WERI-Rb-1 (cell line): ENCODE measurements at regions not wholly inside any gene's neighbourhood (a gene's known extent, or its start where the extent isn't known, plus 50 kb on each side); places are given as distances from the start of the nearest gene placed in this dataset.

ENCODE experiments used
- DNase-seq: peaks from one replicate; pipeline ENCODE4 v3.0.0-alpha.2; 2020
- H3K27ac ChIP-seq: fragments of 250-450 bp; sonication (Bioruptor Pico); 2 replicates; pipeline ENCODE4 v1.5.1; 2020; ENCODE audit warnings: mild to moderate bottlenecking, moderate library complexity
- H3K27me3 ChIP-seq: fragments of 250-450 bp; sonication (Bioruptor Pico); 2 replicates; pipeline ENCODE4 v1.5.1; 2021; ENCODE audit warnings: mild to moderate bottlenecking, low read depth, moderate library complexity; ENCODE audit not compliant: insufficient read depth, severe bottlenecking
- H3K36me3 ChIP-seq: fragments of 250-450 bp; sonication (Bioruptor Pico); 2 replicates; pipeline ENCODE4 v1.5.1; 2020; ENCODE audit warnings: mild to moderate bottlenecking, moderate library complexity
- H3K4me3 ChIP-seq: 2 replicates; pipeline ENCODE4 v1.5.1; 2011; ENCODE audit warnings: low read depth, mild to moderate bottlenecking, control low read depth, low read length
- H3K9me3 ChIP-seq: fragments of 250-450 bp; sonication (Bioruptor Pico); 2 replicates; pipeline ENCODE4 v1.5.1; 2021; ENCODE audit warnings: mild to moderate bottlenecking, moderate library complexity; ENCODE audit not compliant: severe bottlenecking
- TF ChIP-seq, protein P1 (sequence below): IDR thresholded peaks from 2 replicates; pipeline ENCODE4 v1.5.1; 2011; ENCODE audit warnings: low read depth, mild to moderate bottlenecking, control low read depth, inconsistent platforms, low read length

DNA sequence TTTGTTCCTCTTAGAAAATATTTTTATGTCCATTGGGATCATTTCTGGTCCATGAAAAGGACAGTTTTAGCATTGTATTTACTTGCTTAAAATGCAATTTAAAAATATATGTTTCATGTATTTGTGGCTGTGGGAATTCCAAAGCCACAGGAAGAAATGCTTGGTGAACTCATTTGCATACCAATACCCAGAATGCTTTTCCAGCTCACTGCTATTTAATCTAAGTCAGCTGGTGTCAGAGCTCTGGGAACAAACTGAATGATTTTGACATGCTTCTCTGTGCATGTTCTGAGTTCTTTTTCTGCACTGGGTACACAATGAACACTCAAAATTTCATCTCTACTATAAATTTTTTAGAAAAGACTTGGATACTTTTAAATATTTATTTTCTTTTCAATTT is 482.8 kb upstream of the ARRDC3 start:
- TF ChIP-seq, protein P1, sequence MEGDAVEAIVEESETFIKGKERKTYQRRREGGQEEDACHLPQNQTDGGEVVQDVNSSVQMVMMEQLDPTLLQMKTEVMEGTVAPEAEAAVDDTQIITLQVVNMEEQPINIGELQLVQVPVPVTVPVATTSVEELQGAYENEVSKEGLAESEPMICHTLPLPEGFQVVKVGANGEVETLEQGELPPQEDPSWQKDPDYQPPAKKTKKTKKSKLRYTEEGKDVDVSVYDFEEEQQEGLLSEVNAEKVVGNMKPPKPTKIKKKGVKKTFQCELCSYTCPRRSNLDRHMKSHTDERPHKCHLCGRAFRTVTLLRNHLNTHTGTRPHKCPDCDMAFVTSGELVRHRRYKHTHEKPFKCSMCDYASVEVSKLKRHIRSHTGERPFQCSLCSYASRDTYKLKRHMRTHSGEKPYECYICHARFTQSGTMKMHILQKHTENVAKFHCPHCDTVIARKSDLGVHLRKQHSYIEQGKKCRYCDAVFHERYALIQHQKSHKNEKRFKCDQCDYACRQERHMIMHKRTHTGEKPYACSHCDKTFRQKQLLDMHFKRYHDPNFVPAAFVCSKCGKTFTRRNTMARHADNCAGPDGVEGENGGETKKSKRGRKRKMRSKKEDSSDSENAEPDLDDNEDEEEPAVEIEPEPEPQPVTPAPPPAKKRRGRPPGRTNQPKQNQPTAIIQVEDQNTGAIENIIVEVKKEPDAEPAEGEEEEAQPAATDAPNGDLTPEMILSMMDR = no peak
- no peaks in the 10 kb centered on the region for H3K27me3 ChIP-seq
- no peak for DNase-seq

DNA sequence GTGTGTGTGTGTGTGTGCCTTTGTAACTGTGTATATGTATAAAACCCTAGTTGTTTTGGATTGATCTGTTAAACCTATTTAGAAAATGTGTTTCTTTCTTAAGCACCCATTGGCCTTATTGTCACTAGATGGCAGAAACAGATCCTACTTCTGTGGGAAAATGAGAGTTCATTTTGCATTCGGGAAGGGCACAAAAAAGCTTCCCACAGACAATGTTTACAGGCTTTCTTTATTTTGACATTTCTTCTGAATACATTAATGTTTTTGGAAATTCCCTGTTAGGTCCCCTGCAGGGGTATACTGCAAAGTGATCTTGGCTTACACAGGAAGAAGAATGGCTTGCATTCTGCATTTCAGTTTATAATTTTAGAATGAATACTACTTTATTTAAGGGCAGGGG is 481.8 kb upstream of the ARRDC3 start:
- TF ChIP-seq, protein P1 = no peak
- DNase-seq = no peak
- Histone ChIP-seq H3K27ac (no peak overlapping the region), H3K36me3 (no peaks in the 10 kb centered on the region), H3K27me3 (no peaks in the 10 kb centered on the region), H3K9me3 (no peaks in the 10 kb centered on the region), H3K4me3 (no peak overlapping the region)

More for the DNA sequence above, 482.8 kb upstream of the ARRDC3 start:
- H3K36me3 ChIP-seq = no peaks in the 10 kb centered on the region
- no peak overlapping the region for H3K4me3 ChIP-seq
- no peaks in the 10 kb centered on the region for H3K9me3 ChIP-seq
- no peak overlapping the region for H3K27ac ChIP-seq

DNA sequence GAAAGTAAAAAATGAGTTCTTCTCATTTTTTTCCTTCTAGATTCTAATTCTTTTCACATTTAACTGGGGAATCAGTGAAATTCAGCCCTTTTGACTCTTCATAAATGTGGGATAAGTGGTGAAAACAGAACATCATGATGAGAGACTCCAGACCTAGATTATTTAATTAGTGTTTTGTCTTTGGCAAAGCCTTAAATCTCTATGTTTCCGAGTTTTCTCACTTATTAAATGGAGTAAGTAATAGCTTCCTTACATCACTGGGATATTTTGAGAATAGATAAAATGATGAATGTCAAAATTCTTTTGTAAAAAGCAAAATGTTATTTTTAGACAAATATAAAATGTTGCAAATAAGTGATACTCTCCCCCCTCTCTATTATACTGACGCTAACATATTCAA is 468.6 kb upstream of the ARRDC3 start:
- H3K27ac ChIP-seq = no peak overlapping the region
- no peaks in the 10 kb centered on the region for H3K9me3 ChIP-seq
- no peak overlapping the region for H3K4me3 ChIP-seq
- no peaks in the 10 kb centered on the region for H3K36me3 ChIP-seq
- TF ChIP-seq, protein P1 = no peak
- DNase-seq = no peak
- no peaks in the 10 kb centered on the region for H3K27me3 ChIP-seq

DNA sequence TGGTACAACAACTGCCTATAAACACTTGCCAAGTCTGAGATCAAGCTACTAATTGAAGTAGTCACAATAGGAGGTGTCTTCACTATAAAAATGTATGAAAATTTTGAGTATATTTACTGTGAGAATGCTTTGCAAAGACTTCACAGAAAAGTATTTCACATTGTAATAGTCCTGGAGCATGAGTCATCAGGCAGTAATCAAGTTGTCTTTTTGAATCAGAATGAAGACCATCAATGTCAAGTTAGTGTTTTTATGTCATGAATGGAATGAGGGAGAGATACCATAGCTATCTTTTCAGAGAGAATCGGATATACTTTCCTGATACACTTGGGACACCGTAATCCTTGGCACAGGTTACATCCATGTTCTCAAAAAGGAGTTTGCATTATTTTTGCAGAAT is 466.9 kb upstream of the ARRDC3 start:
- Histone ChIP-seq H3K9me3 (no peaks in the 10 kb centered on the region), H3K36me3 (no peaks in the 10 kb centered on the region), H3K4me3 (no peak overlapping the region), H3K27me3 (no peaks in the 10 kb centered on the region), H3K27ac (no peak overlapping the region)
- TF ChIP-seq, protein P1 = no peak
- no peak for DNase-seq

DNA sequence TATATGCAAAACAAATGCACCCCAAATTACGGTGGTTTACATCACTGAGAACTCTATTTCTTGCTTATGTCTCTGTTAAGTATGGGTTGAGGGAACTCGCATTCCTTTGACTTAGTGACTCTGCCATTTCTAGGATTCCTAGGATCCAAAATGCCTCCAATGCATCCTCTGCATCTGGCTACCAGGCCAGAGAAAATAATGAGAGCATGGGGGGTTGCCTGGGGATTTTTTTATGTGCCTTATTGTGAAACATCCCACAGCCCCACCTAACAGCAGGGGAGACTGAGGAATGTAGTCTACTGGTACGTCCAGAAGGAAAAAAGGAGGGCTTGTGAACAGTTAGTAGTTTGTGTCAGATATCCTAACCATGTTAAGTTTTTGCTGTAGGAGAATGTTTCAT is 466.0 kb upstream of the ARRDC3 start:
- no peaks in the 10 kb centered on the region for H3K9me3 ChIP-seq
- no peak overlapping the region for H3K4me3 ChIP-seq
- no peak overlapping the region for H3K27ac ChIP-seq
- no peak for DNase-seq
- no peaks in the 10 kb centered on the region for H3K36me3 ChIP-seq
- no peaks in the 10 kb centered on the region for H3K27me3 ChIP-seq
- TF ChIP-seq, protein P1 = no peak

DNA sequence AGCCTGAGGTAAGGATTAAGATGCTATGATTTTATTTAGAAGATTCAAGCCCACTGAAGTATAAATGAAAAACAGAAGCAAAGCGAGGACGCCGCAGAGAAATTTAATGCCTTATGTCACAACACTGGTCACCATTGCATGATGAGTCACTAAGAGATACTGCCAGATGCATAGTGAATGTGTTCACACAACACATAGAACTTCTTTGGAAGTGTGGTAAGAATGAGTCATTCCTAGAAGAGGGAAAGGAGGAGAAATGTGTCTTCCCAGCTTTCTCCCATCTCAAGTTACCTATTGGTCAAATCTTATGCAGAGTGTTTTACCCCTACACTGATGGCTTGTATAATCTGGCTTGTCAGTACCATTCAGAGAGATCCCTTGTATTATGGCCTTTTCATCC is 465.3 kb upstream of the ARRDC3 start:
- Histone ChIP-seq H3K4me3 (no peak overlapping the region), H3K27me3 (no peaks in the 10 kb centered on the region), H3K27ac (no peak overlapping the region), H3K9me3 (no peaks in the 10 kb centered on the region), H3K36me3 (no peaks in the 10 kb centered on the region)
- no peak for DNase-seq
- TF ChIP-seq, protein P1 = no peak
